ENCODE measurements at regions not wholly inside any gene's neighbourhood (a gene's known extent, or its start where the extent isn't known, plus 50 kb on each side); places are given as distances from the start of the nearest gene placed in this dataset.
A peak's percentile ranks its signal among the peaks of the same experiment; 100 is the strongest.

DNA sequence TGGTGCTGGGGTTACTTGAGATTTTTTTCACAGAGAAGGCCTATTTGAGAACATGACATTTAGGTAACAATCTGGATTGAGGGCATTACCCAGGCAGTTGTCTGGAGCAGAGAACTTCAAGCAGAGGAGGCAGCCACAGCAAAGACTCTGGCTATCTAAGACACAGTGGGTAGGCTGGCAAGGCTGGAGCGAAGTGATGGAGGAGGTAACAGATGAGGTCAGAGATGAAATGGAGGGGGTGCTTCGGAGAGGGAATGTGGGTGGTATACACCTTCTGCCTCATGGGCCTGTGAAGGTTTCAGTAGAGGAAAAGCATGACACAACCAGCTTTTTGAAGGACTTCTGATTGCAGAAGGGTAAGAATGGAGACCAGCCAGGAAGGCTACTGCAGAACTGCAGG is 65.9 kb downstream of the TMEM174 start:
- H3K27ac Mint-ChIP-seq = no peak overlapping the region
- H3K4me3 Mint-ChIP-seq = no peak overlapping the region
- H3K36me3 Mint-ChIP-seq = peaks cover 4% of the 10 kb centered on the region
- no peaks in the 10 kb centered on the region for H3K9me3 Mint-ChIP-seq
- peaks cover 17% of the 10 kb centered on the region for H3K27me3 Mint-ChIP-seq
- H3K4me1 Mint-ChIP-seq = peaks cover 0 to 6% (median 0%) of the 10 kb centered on the region in 3 donors

DNA sequence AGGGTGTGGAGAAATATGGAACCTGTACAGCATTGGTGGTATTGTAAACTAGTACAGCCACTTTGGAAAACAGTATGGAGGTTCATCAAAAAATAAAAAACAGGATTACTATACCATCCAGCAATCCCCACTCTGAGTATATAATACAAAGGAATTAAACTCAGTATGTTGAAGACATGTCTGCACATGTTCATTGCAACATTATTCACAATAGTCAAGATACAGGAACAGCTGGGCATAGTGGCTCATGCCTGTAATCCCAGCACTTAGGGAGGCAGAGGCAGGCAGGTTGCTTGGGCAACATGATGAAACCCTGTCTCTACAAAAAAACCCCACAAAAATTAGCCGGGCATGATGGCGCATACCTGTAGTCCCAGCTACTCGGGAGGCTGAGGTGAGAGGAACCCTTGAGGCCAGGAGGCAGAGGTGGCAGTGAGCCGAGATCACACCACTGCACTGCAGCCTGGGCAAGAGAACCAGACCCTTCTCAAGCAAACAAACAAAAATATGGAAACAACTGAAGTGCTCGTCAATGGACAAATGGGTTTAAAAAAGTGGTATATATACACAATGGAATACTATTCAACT is 63.6 kb downstream of the TMEM174 start:
- no peak overlapping the region for H3K27ac Mint-ChIP-seq
- no peak overlapping the region for H3K4me3 Mint-ChIP-seq
- peaks cover 36% of the 10 kb centered on the region for H3K27me3 Mint-ChIP-seq
- H3K4me1 Mint-ChIP-seq = peaks cover 0 to 21% (median 12%) of the 10 kb centered on the region in 3 donors
- peaks cover 4% of the 10 kb centered on the region for H3K36me3 Mint-ChIP-seq
- no peaks in the 10 kb centered on the region for H3K9me3 Mint-ChIP-seq

DNA sequence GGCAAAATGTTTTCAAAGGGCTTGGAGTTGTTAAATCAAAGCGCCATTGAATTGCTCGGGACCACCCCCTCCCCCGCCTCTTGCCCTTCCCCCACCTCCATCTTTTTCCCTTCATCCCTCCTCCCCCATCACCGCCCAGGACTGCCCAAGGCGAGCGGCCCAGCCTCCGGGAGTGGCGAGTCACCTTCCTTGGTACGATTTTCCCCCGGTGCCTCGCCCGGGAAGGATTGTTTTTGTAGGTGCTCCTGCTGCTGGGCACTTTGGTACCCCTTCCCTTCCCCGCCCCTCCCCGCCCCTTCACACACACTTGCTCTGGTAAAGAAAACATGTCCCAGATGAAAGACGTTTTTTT is 61.2 kb downstream of the TMEM174 start:
- peak overlapping the region in 2 of 4 donors; percentile 51 to 75 for H3K4me3 Mint-ChIP-seq

DNA sequence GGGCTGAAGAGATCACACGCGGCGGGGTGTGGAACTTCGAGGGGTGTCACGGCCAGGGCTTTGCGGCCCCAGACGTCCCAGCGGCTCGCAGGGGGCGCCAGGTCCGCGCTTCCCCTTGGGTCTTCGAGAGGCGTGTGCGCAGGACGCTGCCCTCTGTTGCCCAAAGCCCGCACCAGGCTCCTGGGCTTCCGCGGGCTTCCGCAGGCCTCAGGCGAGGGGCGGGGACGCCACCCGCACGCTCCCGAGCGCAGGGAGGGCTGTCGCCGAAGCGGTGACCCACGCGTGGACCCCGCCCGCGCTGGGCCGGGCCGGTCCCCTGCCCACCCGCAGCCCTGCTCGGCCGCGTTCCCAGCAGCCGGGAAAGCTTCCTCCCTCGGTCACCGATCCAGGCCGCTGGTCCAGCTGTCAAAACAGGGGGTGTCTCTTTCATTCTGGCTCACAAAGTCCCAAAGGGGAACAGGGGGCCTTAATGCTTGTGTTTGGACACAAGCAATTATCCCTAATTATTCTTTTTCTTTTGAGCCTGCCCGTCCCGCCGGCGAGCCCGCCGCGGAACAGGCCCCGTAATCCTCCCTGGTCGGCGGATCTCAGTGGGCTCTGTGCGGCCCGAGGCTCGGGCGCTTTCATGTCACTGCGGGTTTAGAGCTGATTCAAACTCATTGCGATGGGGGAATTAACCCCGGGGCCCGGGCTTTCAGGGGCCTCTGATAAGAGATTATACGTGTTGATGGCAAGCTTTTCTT is 60.6 kb downstream of the TMEM174 start:
- H3K4me1 Mint-ChIP-seq = peaks cover 0 to 27% (median 12%) of the 10 kb centered on the region in 3 donors
- peak overlapping the region in 3 of 4 donors; percentile 51 to 75 (median 75) for H3K4me3 Mint-ChIP-seq
- peaks cover 53% of the 10 kb centered on the region for H3K27me3 Mint-ChIP-seq
- H3K27ac Mint-ChIP-seq = no peak overlapping the region
- H3K36me3 Mint-ChIP-seq = peaks cover 4% of the 10 kb centered on the region
- H3K9me3 Mint-ChIP-seq = no peaks in the 10 kb centered on the region

More for the DNA sequence above, 61.2 kb downstream of the TMEM174 start:
- H3K9me3 Mint-ChIP-seq = no peaks in the 10 kb centered on the region
- H3K27me3 Mint-ChIP-seq = peaks cover 52% of the 10 kb centered on the region
- H3K36me3 Mint-ChIP-seq = peaks cover 4% of the 10 kb centered on the region
- peaks cover 0 to 27% (median 12%) of the 10 kb centered on the region in 3 donors for H3K4me1 Mint-ChIP-seq
- H3K27ac Mint-ChIP-seq = no peak overlapping the region

DNA sequence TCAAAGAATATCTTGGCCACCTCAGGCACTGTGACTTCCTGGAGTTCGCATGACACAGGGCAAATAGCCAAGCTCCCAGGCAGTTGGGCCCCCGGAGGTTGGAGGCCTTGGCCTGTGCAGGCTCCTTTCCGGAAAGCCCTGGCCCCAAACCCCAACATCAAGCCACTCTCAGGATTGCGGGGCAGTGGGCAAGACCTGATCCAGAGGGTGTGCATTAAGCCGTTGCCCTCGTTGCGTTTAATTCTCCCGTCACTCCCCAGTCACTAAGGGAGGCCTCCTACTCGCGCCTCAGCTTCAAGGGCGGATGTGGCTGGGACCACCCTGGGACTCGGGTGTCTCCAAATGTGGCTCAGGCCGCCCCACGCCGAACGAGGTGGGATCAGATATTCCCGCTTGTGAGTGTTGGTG is 60.1 kb downstream of the TMEM174 start:
- Mint-ChIP-seq H3K36me3 (peaks cover 4% of the 10 kb centered on the region), H3K27me3 (peaks cover 59% of the 10 kb centered on the region), H3K27ac (no peak overlapping the region), H3K9me3 (no peaks in the 10 kb centered on the region), H3K4me3 (peak overlapping the region in 3 of 4 donors; percentile 6 to 79 (median 36)), H3K4me1 (peaks cover 0 to 27% (median 12%) of the 10 kb centered on the region in 3 donors)

DNA sequence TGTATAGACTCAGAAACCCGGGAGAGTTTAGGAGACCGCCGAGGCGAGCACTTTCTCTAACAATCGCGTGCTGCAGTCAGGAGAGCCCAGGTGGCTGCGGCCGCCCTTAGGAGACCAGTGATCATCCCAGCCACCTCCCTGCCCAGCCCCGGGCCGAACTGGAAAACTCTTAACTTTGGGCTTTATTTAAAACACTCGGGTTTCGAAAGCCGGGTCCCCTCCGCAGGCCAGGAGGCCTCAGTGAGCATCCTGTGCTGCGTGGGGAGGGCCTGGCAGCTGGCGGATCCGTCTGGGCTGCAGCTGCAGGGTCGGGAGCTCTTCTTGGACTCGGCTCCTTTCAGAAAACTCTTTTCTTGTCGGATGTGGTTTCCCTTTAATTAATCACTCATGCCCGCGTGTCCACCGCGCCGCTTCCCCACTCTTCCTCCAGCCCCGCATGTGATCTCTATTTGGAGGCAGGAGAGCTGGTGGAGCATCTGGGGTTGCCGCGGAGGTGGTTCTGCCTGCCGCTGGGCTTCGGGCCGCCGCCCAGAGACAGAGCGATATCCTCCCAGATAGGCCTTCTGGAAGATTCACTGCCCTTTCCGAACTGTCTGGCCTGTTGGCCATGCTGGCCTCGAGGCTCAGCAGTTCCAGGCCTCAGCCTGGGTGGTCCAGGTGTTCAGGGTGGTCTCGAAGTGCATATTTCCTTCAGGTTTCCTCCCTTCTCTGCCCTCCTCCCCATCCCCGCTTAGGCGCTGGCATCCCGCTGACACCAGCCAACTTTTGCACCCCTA is 59.5 kb downstream of the TMEM174 start:
- no peaks in the 10 kb centered on the region for H3K9me3 Mint-ChIP-seq
- peaks cover 62% of the 10 kb centered on the region for H3K27me3 Mint-ChIP-seq
- H3K27ac Mint-ChIP-seq = no peak overlapping the region
- peaks cover 0 to 27% (median 12%) of the 10 kb centered on the region in 3 donors for H3K4me1 Mint-ChIP-seq
- peak overlapping the region; percentile 8 to 79 (median 36) for H3K4me3 Mint-ChIP-seq
- H3K36me3 Mint-ChIP-seq = peaks cover 4% of the 10 kb centered on the region

DNA sequence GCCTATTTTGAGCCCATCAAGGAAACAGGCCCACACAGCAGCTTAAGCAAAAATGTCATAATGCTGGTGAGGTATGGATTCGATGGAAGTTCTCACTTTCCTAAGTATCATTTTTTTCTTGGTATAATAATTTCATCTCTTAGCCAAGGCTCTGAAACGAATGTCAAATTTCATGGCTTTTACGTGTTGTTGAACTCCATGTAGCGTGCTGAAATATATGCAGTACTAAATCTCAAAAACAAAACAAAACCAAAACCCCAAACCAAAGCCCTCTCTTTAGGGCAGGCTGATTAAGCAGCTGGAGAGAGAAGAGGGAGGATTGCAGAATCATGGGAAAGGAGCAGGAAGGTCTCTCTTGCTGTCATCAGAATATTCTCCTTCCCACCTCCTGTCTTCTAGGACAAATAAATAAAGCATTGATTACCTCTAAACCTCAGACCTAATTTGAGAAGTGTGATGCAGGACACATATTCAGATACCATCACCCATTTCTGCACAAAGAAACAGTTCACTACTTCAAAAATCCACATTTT is 58.3 kb downstream of the TMEM174 start:
- Mint-ChIP-seq H3K4me1 (peaks cover 0 to 27% (median 12%) of the 10 kb centered on the region in 3 donors), H3K4me3 (peak overlapping the region in 2 of 4 donors; percentile 9 to 25), H3K36me3 (peaks cover 3% of the 10 kb centered on the region), H3K27me3 (peaks cover 64% of the 10 kb centered on the region), H3K27ac (no peak overlapping the region), H3K9me3 (no peaks in the 10 kb centered on the region)

DNA sequence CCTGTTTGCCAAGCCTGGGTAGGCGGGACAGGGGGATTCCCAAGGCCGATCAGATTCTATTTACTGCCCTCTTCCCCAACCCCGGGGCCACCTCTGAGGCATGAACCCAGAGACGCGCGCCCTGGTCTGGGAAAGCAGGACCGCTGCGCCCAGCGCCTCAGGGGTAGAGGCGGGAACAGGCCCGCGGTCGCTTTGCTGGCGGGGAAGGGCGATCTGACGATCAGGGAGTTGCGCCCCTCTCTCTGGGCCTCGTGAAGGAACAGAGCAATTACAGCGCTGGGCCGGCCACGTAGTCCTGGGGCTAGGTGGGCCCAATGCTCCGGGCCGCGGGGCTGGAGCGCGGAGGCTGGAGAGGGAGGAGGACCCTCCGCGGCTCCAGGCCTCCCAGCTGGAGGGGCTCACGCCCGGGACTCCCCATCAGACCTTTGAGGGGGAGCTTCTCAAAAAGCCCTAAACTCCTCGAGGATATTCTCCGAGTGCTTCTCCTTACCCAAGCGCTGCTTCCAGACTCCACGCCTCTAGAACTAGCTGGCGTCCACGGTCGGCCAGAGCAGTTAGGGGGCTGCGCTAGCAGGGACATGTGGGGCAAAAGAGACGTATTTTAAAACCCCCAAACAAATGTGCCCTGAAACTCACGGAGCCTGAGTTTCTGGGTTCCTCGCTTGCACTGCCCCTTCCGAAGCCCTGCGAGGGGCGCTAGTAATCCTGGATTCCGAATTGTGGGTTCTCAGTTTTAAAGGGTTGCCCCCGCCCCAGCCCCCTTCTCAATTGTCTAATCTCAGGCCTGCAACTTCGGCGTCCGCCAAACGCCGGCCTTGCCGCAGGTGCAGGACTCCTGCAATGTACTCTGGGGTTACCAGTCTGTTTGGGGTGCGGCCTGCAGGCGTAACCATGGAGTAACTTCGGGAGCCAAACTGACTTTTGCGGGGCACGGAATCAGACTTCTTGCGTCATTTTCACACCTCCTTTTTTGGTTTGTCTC is 57.6 kb downstream of the TMEM174 start:
- Mint-ChIP-seq H3K4me3 (no peak overlapping the region), H3K27ac (peak overlapping the region in 1 of 3 donors; percentile 80), H3K36me3 (peaks cover 3% of the 10 kb centered on the region), H3K4me1 (peaks cover 0 to 21% (median 12%) of the 10 kb centered on the region in 3 donors), H3K27me3 (peaks cover 58% of the 10 kb centered on the region), H3K9me3 (no peaks in the 10 kb centered on the region)

DNA sequence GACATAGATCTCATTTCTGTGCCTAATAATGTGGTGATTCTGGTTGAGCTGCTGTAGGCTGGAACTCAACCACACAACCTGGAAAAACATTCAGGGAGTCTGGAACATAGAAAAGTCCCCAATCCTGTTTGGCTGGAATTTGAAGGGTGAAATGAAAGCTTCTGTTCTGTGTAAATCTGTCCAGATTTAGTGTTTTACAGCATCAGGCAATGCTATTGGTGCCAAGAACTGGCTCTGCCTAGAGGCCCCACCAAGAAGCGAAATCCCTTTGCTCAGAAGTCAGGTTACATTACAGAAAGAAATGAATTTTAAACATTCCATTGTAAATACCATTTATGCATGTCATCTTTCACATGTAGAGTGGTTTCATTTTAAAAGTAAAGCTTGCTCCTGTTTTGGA is 56.3 kb downstream of the TMEM174 start:
- H3K27ac Mint-ChIP-seq = no peak overlapping the region
- H3K9me3 Mint-ChIP-seq = no peaks in the 10 kb centered on the region
- H3K4me1 Mint-ChIP-seq = peaks cover 0 to 21% (median 12%) of the 10 kb centered on the region in 3 donors
- no peak overlapping the region for H3K4me3 Mint-ChIP-seq
- H3K36me3 Mint-ChIP-seq = no peaks in the 10 kb centered on the region
- H3K27me3 Mint-ChIP-seq = peaks cover 48% of the 10 kb centered on the region

DNA sequence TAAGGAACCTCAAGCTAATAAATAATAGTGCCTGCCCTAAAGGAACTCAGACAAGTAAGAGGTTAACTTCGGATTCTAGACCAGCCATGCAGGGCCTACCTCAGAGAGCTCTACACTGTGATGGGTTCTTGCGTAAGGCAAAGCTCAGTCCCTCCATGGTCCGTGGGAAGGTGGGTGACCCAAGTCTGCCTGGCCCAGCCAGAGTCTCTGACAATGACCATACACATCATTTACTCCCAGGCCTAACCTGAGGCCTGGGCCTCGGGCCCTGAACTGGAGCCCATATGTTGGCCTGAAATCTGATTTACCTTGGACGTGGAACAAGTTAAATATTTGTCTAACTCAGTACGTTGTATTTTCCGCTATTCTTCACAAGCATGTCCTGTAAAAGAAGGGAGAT is 55.1 kb downstream of the TMEM174 start:
- Mint-ChIP-seq H3K27me3 (peaks cover 44% of the 10 kb centered on the region), H3K9me3 (no peaks in the 10 kb centered on the region), H3K4me3 (no peak overlapping the region), H3K4me1 (peaks cover 0 to 20% (median 12%) of the 10 kb centered on the region in 3 donors), H3K36me3 (no peaks in the 10 kb centered on the region), H3K27ac (peak overlapping the region in 1 of 3 donors; percentile 34)

Data from IgD-negative memory B cell (primary cell).